ENCODE measurements at regions not wholly inside any gene's neighbourhood (a gene's known extent, or its start where the extent isn't known, plus 50 kb on each side); places are given as distances from the start of the nearest gene placed in this dataset.

DNA sequence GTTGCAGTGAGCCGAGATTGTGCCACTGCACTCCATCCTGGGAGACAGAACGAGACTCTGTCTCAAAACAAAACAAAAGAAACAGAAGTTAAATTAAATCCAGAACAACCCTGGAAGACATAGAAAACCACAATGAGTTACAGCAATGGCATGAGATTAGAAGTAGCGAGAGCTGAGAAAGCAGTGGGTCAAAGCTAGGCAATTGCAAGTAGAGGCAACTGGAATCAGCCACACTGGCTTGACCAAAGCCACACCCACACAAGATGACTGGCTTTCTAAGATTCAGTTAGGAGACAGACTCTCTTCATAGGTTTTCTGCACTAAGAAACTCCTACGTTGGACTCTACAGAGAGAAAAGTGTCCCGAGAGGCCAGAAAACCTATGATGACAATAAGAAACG lies 443.0 kb downstream of the GPM6A start:
- H3K36me3 Mint-ChIP-seq, result no peaks in the 10 kb centered on the region
- H3K36me3 ChIP-seq (ENCODE audit: control insufficient read depth, insufficient read depth, low read length), result no peaks in the 10 kb centered on the region

DNA sequence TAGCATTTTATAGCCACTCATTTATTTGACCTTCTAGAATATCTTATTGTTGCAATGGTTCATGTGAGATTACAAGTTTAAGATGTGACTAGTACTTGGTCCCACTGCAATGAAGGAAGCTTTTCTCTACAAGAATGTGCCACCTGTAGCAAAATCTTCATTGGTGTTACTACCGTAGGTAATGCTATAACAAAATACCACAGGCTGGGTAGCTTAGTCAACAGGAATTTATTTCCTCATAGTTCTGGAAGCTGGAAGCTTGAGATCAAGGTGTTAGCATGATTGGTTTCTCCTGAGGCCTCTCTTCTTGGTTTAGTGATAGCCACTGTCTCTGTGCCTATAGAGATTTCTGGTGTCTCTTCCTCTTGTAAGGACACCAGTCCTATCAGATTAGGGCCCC lies 441.0 kb downstream of the GPM6A start:
- H3K4me1 ChIP-seq (ENCODE audit: control insufficient read depth, insufficient read depth, low read length), result no peaks in the 10 kb centered on the region
- no peak for ATAC-seq
- no peaks in the 10 kb centered on the region for H3K9me3 ChIP-seq (ENCODE audit: control insufficient read depth, insufficient read depth, low read length)
- TF ChIP-seq, protein P1, sequence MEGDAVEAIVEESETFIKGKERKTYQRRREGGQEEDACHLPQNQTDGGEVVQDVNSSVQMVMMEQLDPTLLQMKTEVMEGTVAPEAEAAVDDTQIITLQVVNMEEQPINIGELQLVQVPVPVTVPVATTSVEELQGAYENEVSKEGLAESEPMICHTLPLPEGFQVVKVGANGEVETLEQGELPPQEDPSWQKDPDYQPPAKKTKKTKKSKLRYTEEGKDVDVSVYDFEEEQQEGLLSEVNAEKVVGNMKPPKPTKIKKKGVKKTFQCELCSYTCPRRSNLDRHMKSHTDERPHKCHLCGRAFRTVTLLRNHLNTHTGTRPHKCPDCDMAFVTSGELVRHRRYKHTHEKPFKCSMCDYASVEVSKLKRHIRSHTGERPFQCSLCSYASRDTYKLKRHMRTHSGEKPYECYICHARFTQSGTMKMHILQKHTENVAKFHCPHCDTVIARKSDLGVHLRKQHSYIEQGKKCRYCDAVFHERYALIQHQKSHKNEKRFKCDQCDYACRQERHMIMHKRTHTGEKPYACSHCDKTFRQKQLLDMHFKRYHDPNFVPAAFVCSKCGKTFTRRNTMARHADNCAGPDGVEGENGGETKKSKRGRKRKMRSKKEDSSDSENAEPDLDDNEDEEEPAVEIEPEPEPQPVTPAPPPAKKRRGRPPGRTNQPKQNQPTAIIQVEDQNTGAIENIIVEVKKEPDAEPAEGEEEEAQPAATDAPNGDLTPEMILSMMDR (IDR thresholded peaks at IDR 0.05), result no peak
- intact Hi-C loops (cut with micrococcal nuclease), result no loop called here
- Mint-ChIP-seq H3K27ac (no peak overlapping the region), H3K36me3 (no peaks in the 10 kb centered on the region), H3K4me1 (no peaks in the 10 kb centered on the region), H3K9me3 (peaks cover 0 to 3% of the 10 kb centered on the region in 2 donors), H3K27me3 (ENCODE audit: low read depth in 2 of 2) (no peaks in the 10 kb centered on the region), H3K4me3 (no peak overlapping the region)
- H3K27me3 ChIP-seq (ENCODE audit: control insufficient read depth, insufficient read depth, low read length), result no peaks in the 10 kb centered on the region
- WGBS (ENCODE audit: insufficient coverage), result 100% methylated on average over 1 of the region's 1 CpG
- DNase-seq, result no peak
- H3K36me3 ChIP-seq (ENCODE audit: control insufficient read depth, insufficient read depth, low read length), result no peaks in the 10 kb centered on the region
- H3K4me3 ChIP-seq (ENCODE audit: low read length), result no peak overlapping the region
- no peak overlapping the region for H3K27ac ChIP-seq (ENCODE audit: low read length)

More for the DNA sequence above, 443.0 kb downstream of the GPM6A start:
- TF ChIP-seq, protein P1 (IDR thresholded peaks at IDR 0.05), result no peak
- no peak for DNase-seq
- H3K27ac Mint-ChIP-seq, result no peak overlapping the region
- H3K4me1 Mint-ChIP-seq, result no peaks in the 10 kb centered on the region
- Histone ChIP-seq H3K4me3 (ENCODE audit: low read length) (no peak overlapping the region), H3K27me3 (ENCODE audit: control insufficient read depth, insufficient read depth, low read length) (no peaks in the 10 kb centered on the region), H3K4me1 (ENCODE audit: control insufficient read depth, insufficient read depth, low read length) (no peaks in the 10 kb centered on the region), H3K27ac (ENCODE audit: low read length) (no peak overlapping the region), H3K9me3 (ENCODE audit: control insufficient read depth, insufficient read depth, low read length) (no peaks in the 10 kb centered on the region)
- 78% methylated on average over 6 of the region's 6 CpGs for WGBS (ENCODE audit: insufficient coverage)
- peaks cover 0 to 3% of the 10 kb centered on the region in 2 donors for H3K9me3 Mint-ChIP-seq
- H3K4me3 Mint-ChIP-seq, result no peak overlapping the region
- intact Hi-C loops (cut with micrococcal nuclease), result no loop called here
- no peak for ATAC-seq
- no peaks in the 10 kb centered on the region for H3K27me3 Mint-ChIP-seq (ENCODE audit: low read depth in 2 of 2)

DNA sequence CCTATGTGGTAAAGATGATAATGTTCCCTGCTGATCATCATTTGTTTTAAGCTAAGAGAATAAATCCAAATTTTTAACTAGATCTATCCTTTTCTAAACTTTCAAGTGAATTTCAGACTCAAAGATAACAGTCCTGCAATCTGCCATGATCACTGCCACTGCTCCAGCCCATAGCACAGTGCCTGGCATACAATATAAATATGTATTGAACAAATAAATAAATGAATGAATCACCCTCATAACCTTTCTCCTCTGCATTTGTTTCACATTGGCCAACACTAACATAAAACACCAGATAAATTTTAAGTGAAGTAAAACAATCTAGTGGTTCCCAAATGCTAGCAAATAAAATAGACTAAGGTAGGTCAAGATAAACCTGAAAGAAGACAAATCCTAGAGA lies 439.0 kb downstream of the GPM6A start:
- Mint-ChIP-seq H3K36me3 (no peaks in the 10 kb centered on the region), H3K4me3 (no peak overlapping the region), H3K9me3 (peaks cover 0 to 3% of the 10 kb centered on the region in 2 donors), H3K27ac (no peak overlapping the region), H3K4me1 (no peaks in the 10 kb centered on the region), H3K27me3 (ENCODE audit: low read depth in 2 of 2) (no peaks in the 10 kb centered on the region)
- Histone ChIP-seq H3K4me3 (ENCODE audit: low read length) (no peak overlapping the region), H3K36me3 (ENCODE audit: control insufficient read depth, insufficient read depth, low read length) (no peaks in the 10 kb centered on the region), H3K27ac (ENCODE audit: low read length) (no peak overlapping the region), H3K4me1 (ENCODE audit: control insufficient read depth, insufficient read depth, low read length) (no peaks in the 10 kb centered on the region), H3K27me3 (ENCODE audit: control insufficient read depth, insufficient read depth, low read length) (no peaks in the 10 kb centered on the region), H3K9me3 (ENCODE audit: control insufficient read depth, insufficient read depth, low read length) (no peaks in the 10 kb centered on the region)
- TF ChIP-seq, protein P1 (IDR thresholded peaks at IDR 0.05), result no peak
- intact Hi-C loops (cut with micrococcal nuclease), result no loop called here
- DNase-seq, result no peak
- no peak for ATAC-seq

DNA sequence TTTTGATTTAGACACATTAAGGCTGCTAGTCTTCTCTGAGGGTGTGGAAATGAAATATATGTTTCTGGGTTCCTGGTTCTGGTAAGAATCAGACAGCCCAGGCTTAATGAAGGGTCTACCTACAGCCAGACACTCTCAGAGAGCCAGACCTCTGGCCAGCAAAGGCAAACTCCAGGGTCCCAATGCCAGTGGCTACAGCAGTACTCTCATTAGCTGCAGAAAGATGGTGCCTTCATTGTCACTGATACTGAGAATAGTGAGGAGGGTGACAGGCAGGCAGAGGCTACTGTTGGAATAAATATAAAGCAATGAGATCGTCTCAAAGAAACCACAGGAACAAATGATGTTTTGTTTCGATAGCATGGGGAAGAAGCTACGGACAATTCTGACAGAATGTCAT lies 437.6 kb downstream of the GPM6A start:
- no peaks in the 10 kb centered on the region for H3K4me1 Mint-ChIP-seq
- H3K27ac Mint-ChIP-seq, result no peak overlapping the region
- 80% methylated on average over 3 of the region's 3 CpGs for WGBS (ENCODE audit: insufficient coverage)
- H3K4me1 ChIP-seq (ENCODE audit: control insufficient read depth, insufficient read depth, low read length), result no peaks in the 10 kb centered on the region
- no peak overlapping the region for H3K4me3 Mint-ChIP-seq
- TF ChIP-seq, protein P1 (IDR thresholded peaks at IDR 0.05), result no peak
- ATAC-seq, result no peak
- peaks cover 5% of the 10 kb centered on the region for H3K9me3 ChIP-seq (ENCODE audit: control insufficient read depth, insufficient read depth, low read length)
- H3K36me3 ChIP-seq (ENCODE audit: control insufficient read depth, insufficient read depth, low read length), result no peaks in the 10 kb centered on the region
- H3K27me3 ChIP-seq (ENCODE audit: control insufficient read depth, insufficient read depth, low read length), result no peaks in the 10 kb centered on the region
- peaks cover 2 to 3% of the 10 kb centered on the region in 2 donors for H3K9me3 Mint-ChIP-seq
- DNase-seq, result no peak
- H3K36me3 Mint-ChIP-seq, result no peaks in the 10 kb centered on the region
- no peak overlapping the region for H3K27ac ChIP-seq (ENCODE audit: low read length)
- H3K4me3 ChIP-seq (ENCODE audit: low read length), result no peak overlapping the region
- intact Hi-C loops (cut with micrococcal nuclease), result no loop called here
- no peaks in the 10 kb centered on the region for H3K27me3 Mint-ChIP-seq (ENCODE audit: low read depth in 2 of 2)

Measured in natural killer cell (primary cell).